Neutrophil (primary cell): ENCODE measurements at regions not wholly inside any gene's neighbourhood (a gene's known extent, or its start where the extent isn't known, plus 50 kb on each side); places are given as distances from the start of the nearest gene placed in this dataset.

ENCODE experiments used
- H3K27ac ChIP-seq: fragments of 200-600 bp; sonication (generic); 2 replicates; pipeline ENCODE4 v1.5.1; 2016; ENCODE audit warnings: mild to moderate bottlenecking, moderate library complexity
- H3K27me3 ChIP-seq: fragments of 200-600 bp; sonication (generic); 2 replicates; pipeline ENCODE4 v1.6.0; 2016; ENCODE audit warnings: mild to moderate bottlenecking
- H3K36me3 ChIP-seq: fragments of 200-600 bp; sonication (generic); 2 replicates; pipeline ENCODE4 v1.5.1; 2017
- H3K4me1 ChIP-seq, 2 experiments: fragments of 200-600 bp in 1 of 2; sonication (generic) in 1 of 2; 1 replicate in 1 of 2; 2 replicates in 1 of 2; pipeline versions ENCODE4 v1.5.1 to v1.6.1; 2013 to 2016; ENCODE audit warnings: low read depth in 1 of 2, low read length in 1 of 2, mild to moderate bottlenecking in 1 of 2, moderate library complexity in 1 of 2; ENCODE audit not compliant: control insufficient read depth in 1 of 2, insufficient read depth in 1 of 2
- H3K4me3 ChIP-seq, 2 experiments: fragments of 200-600 bp in 1 of 2; sonication (generic) in 1 of 2; 1 replicate in 1 of 2; 2 replicates in 1 of 2; pipeline ENCODE4 v1.5.1; 2013 to 2016; ENCODE audit warnings: low read depth in 1 of 2, low read length in 1 of 2, mild to moderate bottlenecking in 1 of 2, moderate library complexity in 1 of 2
- H3K9me3 ChIP-seq: fragments of 200-600 bp; sonication (generic); 2 replicates; pipeline ENCODE4 v1.5.1; 2016
- TF ChIP-seq, protein P1 (sequence below): fragments of 200-600 bp; sonication (generic); IDR thresholded peaks from 2 replicates; pipeline ENCODE4 v1.5.1; 2016; ENCODE audit warnings: antibody characterized with exemption

DNA sequence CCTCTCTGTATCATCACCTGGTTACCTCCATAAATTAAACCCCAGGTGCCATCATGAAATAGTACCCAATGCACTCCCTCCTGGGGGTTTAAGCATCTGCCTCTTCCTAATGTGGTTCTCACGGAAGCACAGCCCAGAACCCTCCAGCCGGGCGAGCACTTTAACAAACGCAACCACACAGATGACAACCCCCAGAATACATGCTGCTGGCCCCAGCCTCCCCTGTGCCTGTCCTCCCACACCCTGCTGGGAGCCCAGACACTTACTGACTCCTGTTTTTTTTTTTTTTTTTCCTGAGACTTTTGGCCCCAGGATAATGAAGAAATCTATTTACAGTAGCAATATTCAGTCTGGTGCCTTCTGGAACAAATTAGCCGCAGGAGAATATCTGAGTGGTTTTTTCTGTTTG, 50.0 kb upstream of the COL5A1 start:
- TF ChIP-seq, protein P1, sequence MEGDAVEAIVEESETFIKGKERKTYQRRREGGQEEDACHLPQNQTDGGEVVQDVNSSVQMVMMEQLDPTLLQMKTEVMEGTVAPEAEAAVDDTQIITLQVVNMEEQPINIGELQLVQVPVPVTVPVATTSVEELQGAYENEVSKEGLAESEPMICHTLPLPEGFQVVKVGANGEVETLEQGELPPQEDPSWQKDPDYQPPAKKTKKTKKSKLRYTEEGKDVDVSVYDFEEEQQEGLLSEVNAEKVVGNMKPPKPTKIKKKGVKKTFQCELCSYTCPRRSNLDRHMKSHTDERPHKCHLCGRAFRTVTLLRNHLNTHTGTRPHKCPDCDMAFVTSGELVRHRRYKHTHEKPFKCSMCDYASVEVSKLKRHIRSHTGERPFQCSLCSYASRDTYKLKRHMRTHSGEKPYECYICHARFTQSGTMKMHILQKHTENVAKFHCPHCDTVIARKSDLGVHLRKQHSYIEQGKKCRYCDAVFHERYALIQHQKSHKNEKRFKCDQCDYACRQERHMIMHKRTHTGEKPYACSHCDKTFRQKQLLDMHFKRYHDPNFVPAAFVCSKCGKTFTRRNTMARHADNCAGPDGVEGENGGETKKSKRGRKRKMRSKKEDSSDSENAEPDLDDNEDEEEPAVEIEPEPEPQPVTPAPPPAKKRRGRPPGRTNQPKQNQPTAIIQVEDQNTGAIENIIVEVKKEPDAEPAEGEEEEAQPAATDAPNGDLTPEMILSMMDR: no peak
- H3K27me3 ChIP-seq: peaks cover under 1% of the 10 kb centered on the region
- H3K36me3 ChIP-seq: no peaks in the 10 kb centered on the region
- H3K4me1 ChIP-seq: no peaks in the 10 kb centered on the region
- no peaks in the 10 kb centered on the region for H3K9me3 ChIP-seq
- no peak overlapping the region for H3K27ac ChIP-seq
- H3K4me3 ChIP-seq: no peak overlapping the region
